GM19463 (cell line): ENCODE measurements at regions not wholly inside any gene's neighbourhood (a gene's known extent, or its start where the extent isn't known, plus 50 kb on each side); places are given as distances from the start of the nearest gene placed in this dataset.
"Not testable (repeated sequence)": the region's sequence is repeated elsewhere in the genome, so short reads cannot be mapped to it uniquely, and the experiment has no call there.

ENCODE experiments used
- ATAC-seq: cut with Tn5 transposase; IDR thresholded peaks from one replicate; pipeline ENCODE4 v1.9.1; 2021; ENCODE audit warnings: mild to moderate bottlenecking, moderate library complexity; ENCODE audit not compliant: unreplicated experiment

DNA sequence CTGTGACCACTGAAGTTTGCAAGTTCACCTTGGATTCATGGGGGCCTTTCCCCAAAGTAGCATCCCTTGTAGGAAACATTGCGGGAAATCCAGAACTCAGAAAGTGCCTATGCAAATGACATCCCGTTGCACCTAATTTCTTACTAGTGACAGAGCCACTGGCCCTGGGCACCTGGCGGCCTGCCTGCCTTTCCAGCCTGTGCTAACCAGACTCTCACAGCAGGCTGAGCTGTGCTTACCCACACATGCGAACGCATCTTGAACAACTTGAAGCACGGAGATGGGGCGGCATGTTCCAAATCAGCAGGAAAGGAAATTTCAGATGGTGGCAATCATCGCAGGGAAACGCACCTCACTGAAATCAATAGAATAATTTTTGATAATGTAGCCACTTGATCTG lies 405.8 kb downstream of the TMEM182 start:
- ATAC-seq, result no peak

DNA sequence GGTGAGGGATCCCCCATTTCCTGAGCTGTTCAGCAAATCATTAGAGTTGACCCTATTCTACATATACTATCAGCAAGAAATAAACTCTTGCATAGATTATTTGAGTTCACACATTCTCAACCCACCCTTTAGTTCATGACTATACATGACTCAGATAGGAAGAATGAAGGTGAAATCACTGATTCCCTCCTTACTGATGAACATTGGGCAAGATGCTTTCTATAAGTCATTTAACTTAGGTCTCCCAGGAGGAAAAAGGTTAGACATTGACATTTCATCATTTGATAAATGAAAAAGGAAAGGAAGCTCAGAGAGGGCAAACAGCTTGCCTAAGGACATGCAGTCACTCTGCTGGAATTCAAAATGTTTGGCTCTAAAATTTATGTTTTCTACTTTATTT lies 408.0 kb downstream of the TMEM182 start:
- ATAC-seq, result no peak

DNA sequence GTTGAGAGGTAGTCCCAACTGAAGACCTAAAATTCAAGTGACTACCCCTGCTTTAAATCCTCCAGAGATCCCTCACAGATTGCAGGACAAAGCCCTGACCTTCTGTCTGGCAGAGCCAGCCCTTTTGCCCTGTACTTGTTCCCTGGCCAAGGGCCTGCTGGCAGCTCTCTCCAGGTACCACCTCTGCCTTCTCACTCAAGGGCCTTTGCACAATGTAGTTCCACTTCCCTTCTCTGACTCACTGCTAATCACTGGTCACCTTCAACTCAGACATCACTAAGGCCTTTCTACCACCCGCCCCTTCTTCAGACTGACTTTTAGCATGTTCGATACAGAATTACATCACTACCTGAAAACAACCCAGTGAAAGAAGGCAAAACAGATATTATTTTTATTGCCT lies 411.0 kb downstream of the TMEM182 start:
- ATAC-seq, result no peak

DNA sequence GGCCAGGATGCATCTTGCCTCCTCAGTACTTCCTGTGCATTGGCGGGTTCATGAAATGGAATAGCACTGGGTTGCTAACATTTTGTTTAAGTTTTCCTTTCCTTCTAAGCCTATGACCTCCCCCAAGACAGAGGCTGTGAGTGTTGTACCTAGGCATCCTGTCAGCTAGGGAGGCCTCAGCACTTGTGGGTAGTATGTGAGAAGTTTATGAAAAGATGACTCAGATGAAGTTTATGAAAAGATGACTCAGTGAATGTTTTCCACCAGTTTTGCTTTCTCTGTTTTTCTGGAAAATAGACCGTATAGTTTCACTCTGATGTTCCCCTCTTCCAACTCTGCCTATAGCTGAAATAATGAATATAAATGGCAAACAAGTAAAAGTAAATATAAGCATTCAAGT lies 412.9 kb downstream of the TMEM182 start:
- no peak for ATAC-seq

DNA sequence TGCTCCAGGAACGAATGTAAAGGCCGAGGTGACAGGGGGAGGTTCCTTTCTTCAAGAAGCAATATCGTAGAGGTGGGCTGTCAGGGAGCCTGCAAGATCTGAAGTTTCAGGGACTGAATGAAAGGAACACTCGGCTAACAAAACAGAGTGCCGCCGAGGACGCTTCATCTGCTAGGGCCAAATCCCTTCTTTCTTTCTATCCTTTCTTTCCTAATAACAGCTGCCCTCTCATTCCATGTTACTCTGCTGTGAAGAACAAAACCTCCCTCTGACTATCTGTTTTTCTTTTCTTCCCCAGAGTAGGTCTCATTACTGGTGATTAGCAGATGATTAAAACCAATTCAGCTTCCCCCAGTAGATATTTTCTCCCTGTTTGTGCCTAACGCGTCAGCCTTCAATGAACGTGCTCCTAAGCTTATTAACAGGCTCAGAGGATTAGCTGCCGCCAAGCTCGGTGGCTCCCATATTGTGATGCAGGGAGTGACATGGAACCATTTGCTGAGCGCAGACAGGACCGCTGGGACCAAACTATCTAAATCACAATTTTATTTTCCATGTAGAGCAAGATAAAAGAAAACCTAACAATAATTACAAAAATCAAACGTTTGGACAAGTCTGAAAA lies 414.6 kb downstream of the TMEM182 start:
- no peak for ATAC-seq

DNA sequence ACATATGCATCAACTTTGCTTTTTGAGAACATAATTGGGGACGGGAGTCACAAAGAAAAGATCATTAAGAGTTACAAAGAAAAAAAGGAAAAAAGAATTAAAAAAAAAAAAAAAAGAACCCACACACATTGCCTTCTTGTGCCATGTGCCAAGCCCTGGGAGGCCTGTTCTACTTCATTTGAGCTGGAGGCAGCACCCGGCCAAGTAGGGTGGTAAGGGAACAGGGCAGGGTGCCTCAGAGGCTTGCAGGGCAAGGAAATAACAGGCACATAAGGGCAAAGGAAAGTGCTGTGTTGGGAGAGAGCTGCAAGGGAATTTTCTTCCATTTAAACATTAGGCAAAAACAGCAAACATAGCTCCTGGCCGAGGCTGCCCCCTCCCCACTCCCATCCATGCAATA lies 418.0 kb downstream of the TMEM182 start:
- ATAC-seq, result no peak

DNA sequence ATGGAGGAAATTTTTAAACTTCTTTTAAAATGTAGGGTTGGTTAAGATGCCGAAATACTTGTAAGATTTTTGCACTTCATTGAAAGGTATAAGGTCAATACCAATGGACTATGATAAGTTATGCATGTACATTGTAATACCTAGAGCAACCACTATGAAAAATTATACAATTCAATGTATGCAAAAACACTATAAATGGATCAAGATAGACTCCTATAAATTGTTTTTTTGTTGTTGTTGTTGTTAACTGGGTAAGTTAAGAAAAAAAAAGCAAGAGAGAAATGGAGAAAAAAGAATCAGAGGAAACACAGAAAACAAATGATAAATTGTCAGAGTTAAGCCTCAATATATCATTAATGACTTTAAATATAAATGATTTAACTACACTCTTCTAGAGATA lies 421.2 kb downstream of the TMEM182 start:
- ATAC-seq, result no peak

DNA sequence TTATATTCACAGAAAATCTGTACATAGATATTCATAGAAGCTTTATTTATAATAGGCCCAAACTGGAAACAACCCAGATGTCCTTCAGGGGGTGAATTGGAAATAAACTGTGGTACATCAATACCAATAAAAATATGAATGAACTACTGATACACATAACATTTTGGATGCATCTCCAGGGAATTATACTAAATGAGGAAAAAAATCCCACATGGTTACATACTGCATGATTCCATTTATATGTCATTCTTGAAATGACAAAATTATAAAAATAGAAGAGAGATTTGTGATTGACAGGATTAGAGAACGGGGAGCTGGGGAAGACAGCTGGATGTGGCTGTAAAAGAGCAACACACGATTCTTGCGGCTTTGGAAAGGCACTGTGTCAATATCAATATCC lies 435.0 kb downstream of the TMEM182 start:
- no peak for ATAC-seq

DNA sequence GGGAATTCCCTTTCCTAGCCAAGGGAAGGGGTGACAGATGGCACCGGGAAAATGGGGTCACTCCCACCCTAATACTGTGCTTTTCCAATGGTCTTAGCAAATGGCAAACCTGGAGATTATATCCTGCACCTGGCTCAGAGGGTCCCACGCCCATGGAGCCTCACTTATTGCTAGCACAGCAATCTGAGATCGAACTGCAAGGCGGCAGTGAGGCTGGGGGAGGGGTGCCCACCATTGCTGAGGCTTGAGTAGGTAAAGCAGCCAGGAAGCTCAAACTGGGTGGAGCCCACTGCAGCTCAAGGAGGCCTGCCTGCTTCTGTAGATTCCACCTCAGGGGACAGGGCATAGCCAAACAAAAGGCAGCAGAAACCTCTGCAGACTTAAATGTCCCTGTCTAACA lies 438.9 kb downstream of the TMEM182 start:
- ATAC-seq, result not testable (repeated sequence)

DNA sequence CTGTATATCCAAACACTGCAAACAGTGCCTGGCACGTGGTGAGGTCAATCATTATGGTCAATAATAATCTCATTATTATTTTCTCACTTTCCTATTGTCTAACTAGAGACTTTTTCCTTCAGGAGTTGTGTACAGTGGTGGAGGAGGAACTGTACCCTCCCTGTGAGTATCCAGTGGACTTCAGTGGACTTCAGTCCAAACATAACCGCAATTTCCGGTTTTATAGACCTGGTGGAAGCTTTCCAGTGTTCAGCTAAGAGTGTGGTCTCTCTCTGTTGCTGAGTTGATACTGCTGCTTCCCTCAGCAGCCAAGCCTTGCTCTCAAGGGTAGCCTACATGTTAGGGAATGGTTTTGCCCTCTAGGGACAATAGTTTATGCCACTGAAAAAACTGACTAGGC lies 447.1 kb downstream of the TMEM182 start:
- no peak for ATAC-seq

DNA sequence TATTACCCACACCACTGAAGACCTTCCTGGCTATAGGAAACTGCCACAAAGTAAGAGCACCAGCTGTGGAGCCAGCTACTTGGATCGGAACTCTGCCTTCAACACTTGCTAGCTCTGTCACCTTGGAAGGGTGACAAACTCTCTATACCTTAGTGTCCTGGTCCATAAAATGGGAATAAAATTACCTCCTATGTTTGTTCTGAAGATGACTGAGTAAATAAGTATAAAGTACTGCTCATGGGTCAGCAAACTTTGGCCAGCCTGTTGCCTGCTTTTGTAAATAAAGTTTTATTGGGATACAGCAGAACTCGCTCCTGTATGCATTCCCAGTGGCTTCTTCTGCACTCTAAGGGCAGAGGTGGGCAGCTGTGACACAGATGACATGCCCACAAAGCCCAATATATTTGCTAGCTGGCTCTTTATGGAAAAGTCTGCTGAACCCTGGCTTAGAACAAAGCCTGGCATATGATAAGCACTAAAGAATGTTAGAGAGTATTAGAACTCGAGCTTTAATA lies 451.3 kb downstream of the TMEM182 start:
- no peak for ATAC-seq

DNA sequence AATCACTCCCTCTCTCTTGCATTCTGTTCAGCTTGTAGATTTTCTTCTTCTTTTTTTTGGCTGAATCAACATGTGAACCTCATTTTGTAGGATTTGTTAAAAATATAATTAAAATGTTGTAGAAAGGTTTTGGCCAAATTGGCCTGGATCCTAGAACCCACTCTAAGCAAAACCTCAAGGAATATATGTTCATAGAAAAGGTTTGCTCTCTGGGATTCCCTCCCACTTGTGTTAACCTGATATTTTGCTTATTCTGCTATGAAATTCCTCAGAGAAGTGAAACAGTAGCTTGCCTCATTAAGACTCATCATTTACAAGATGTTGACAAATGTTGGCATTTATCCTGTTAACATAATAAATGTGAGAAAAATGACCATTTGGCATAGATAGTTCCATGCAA lies 456.7 kb downstream of the TMEM182 start:
- ATAC-seq, result no peak

DNA sequence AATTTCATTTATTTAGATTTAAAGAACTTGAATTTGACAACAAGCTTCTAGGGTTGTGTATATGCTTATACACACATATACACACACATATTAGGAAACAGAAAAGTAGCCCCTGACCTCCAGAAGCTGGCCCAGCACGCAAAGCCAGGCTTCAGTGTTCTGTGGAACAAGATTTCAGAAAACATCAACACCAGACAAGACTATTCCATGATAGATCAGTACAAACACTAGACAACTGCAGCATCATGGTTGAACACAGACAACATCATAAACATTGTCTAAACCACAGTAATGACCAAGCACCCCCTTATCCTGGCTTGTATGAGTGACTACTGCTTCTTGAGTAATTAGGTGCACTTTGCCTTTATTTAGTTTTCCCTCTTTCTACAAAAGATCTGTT lies 457.6 kb downstream of the TMEM182 start:
- ATAC-seq, result no peak

DNA sequence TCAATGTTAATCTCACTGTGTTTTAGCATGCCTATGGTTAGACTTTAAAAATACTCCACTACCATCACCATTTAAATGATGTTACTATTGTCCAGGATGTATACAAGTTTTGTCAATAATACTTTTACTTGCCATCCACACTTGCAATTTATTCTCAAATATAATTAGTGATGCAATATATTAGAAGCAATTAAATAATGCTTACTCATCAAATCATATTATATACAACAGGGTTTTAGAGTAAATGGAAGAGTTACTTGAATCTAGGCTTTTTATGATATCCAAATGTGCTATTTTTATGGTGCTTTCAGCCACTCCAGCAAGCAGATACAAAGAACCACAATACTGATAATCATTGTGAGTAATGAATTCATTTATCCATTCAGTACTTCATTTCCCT lies 461.1 kb downstream of the TMEM182 start:
- no peak for ATAC-seq

DNA sequence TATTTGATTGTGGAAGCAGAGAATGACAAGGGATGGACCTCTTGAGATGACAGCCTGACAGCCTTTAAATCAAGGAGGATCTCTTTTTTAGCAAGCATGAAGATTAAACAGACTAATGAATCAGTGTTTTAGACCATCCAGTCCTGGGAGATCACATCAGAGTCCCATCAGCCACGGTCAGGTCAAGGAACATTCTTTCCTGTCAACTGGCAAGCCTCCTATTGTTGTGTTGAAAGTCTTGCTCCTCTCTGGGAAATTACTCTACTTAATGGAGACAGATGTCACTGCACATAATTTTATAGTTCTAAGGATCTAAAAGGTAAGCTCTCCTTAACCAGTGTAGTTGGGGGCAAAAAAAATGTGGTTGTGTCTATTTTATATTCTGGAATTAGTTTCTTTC lies 469.0 kb downstream of the TMEM182 start:
- no peak for ATAC-seq

DNA sequence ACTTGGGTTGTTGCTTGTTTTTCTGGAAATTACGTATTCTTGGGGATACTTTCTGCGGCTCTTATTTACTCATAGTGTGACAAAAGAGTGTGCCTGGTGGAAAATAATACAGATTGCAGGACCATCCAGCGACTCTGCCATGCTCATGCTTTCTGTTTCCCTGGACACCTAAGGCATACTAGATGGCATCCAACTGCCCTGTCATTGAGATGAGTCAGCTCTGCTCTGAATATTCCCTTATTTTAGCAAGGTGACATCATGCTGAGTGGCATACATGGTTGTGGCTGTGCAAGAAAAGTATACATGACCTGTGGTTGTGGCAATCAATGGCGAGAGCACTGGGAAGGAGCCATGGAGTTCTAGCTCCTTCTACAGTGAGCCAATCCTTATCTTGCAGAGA lies 471.0 kb downstream of the TMEM182 start:
- ATAC-seq, result no peak

DNA sequence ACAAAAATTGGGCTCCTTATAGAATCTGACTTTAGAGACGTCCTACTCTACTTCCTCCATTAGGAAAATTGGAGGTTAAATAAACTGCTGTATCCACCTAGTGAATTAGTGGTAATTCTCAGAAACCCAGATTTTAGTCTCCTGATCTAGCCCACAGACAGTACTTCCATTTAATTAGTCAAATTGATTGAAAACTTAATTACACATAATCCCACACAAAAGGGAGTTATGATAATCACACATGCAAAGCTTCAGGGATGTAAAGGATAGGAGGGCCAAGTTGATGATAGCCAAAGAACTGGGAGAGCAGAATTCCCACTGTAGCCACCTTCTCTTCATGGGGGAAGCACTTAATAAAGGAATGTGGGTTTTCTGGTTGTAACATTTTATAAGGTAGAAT lies 471.9 kb downstream of the TMEM182 start:
- no peak for ATAC-seq

DNA sequence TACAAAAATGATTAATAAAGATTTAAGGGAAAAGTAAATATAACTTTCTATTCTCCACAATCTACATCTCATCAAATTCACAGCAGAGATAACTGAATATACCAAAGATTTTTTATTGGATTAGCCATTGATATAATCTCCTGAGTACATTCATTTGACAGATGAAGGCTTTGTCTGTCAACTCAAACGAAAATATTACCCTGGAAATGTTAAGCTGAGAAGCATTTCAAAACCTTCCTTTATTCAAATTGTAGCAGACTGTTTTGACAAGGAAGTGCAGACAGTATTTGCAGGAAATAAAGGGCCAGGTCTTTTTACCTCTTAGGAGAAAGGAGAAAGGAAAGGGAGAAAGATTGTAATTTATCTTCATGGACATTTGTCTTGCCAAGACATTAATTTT lies 473.5 kb downstream of the TMEM182 start:
- ATAC-seq, result no peak

DNA sequence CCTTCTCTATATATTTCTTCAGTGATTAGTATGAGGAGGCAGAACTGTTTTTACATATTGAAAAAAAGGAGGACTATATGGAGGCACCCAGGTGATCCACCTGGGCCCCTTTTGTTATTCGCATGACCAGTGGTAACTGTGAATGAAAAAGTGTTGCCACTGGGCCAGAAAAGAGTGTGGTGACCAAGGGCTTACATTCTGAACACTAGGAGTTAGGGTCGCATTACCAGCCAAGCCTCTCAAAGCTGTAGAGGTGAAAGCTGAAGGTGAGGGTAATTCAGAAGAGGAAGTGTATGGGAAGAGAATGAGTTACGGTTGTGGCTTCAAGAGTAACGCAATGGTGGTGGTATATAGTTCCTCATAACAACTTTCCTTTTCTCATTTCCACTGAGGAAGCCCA lies 487.6 kb downstream of the TMEM182 start:
- no peak for ATAC-seq

DNA sequence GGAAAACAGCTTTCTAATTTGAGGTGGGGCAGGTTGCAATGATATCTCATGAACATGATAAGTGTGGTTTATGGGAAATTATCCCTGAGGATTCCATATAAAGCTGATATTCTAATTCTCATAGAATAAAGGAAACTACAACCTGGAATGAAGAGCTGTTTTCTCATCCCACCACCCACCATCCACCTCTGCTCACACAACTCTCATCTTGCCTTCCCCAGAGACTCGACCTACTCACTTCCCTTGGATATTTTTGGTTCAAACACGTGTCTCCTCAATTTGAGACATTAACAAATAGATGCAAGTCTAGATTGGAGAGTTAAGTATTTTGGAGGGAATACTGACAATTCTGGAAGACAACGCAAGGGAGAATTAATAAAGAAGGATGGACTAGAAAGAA lies 490.9 kb downstream of the TMEM182 start:
- ATAC-seq, result no peak

DNA sequence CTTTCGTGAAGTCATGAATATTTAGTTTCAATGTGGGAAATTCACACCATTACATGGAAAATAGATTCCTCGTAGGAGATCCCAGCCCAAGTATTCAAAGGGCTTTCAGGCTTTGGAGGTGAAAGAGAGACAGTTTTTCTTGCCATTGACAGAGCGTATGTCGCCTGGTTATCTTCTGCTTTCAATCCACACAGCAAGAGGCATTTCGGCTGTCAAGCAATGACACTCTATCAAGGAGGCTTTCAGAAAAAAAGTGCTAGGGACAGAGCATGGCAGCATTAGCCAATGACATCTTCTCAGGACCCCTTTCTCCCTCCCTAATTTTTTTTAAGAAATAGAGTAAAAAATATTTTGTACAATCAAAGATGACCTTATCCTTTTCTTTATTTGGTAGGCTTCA lies 492.8 kb downstream of the TMEM182 start:
- ATAC-seq, result no peak

DNA sequence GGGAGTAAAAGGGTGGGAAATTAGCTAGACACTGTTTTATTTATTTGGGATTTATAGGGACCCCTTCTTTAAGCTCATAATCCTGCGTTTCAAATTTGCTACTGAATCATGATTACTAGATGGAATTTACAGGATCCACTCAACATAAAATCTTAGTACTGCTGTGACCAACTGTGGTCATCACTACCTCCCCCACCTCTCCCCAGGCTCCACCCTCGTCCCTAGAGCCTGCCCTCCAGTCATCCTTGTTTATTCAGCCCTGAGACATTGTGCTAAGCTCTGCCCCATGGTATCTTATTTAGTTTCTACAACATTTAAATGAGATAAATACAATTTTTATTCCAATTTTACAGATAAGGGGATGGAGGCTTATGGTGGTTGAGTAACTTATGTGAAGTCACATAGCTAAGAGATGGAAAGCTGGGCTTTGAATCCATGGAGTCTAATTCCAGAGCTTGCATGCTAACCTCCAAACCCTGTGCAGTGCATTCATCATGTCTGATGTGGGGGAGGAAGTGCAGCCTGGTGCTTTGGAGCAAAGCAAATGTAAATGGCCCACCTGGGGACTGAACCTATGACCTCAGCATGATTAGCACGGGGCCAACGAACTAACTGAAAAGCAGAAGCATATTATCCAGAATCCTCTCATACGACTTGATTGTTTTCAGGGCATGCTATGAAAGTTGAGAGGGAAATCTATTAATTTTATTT lies 502.4 kb downstream of the TMEM182 start:
- no peak for ATAC-seq

DNA sequence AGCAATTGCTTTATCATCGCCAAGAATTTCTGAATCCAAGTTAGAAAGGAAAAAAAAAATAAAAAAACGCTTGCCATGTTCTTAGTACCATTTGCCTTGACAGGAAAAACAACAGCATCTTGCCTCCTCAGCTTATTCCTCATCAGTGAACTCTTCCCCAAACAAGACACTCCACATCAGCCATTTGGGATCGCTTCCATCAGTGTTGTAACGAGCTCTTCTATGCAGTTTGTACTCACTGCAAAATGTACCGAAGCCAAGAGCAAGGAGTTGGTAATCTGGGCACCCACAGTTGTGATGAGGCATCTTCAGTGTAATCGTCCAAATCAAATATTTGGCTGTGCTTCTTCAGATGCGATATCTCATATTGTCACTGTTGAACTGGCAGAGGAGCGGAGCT lies 503.7 kb downstream of the TMEM182 start:
- ATAC-seq, result no peak
